ENCODE measurements at regions not wholly inside any gene's neighbourhood (a gene's known extent, or its start where the extent isn't known, plus 50 kb on each side); places are given as distances from the start of the nearest gene placed in this dataset.

DNA sequence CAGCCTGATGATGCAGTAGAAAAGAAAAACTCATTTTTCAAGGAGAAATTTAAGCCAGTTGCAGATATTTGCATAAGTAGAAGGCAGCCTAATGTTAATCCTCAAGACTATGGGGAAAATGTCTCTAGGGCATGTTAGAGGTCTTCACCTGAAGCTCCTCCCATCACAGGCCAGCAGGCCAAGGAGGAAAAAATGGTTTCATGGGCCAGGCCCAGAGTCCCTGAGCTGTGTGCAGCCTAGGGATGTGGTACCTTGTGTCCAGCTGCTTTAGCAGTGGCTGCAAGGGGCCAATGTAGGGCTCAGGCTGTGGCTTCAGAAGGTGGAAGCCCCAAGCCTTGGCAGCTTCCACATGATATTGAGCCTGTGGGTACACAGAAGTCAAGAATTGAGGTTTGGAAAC, 1946.7 kb upstream of the FLRT2 start:
- Histone ChIP-seq H3K4me1 (ENCODE audit: insufficient read depth) (no peaks in the 10 kb centered on the region), H3K27ac (no peak overlapping the region), H3K9me3 (ENCODE audit: low read depth) (no peaks in the 10 kb centered on the region), H3K36me3 (replicated peaks; ENCODE audit: insufficient read depth, low read depth) (no peaks in the 10 kb centered on the region), H4K20me1 (ENCODE audit: insufficient read depth, poor library complexity, severe bottlenecking) (no peaks in the 10 kb centered on the region), H3K9me2 (replicated peaks; ENCODE audit: insufficient read depth) (no peaks in the 10 kb centered on the region), H3K4me3 (no peak overlapping the region), H3K4me2 (no peak overlapping the region), H3K79me2 (no peaks in the 10 kb centered on the region), H2AFZ (no peak overlapping the region), H3K27me3 (no peaks in the 10 kb centered on the region)
- DNase-seq (ENCODE audit: low spot score) = no peak
- TF ChIP-seq EZH2 (IDR thresholded peaks at IDR 0.05; ENCODE audit: borderline replicate concordance) = no peak
- TF ChIP-seq, protein P1, sequence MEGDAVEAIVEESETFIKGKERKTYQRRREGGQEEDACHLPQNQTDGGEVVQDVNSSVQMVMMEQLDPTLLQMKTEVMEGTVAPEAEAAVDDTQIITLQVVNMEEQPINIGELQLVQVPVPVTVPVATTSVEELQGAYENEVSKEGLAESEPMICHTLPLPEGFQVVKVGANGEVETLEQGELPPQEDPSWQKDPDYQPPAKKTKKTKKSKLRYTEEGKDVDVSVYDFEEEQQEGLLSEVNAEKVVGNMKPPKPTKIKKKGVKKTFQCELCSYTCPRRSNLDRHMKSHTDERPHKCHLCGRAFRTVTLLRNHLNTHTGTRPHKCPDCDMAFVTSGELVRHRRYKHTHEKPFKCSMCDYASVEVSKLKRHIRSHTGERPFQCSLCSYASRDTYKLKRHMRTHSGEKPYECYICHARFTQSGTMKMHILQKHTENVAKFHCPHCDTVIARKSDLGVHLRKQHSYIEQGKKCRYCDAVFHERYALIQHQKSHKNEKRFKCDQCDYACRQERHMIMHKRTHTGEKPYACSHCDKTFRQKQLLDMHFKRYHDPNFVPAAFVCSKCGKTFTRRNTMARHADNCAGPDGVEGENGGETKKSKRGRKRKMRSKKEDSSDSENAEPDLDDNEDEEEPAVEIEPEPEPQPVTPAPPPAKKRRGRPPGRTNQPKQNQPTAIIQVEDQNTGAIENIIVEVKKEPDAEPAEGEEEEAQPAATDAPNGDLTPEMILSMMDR (IDR thresholded peaks at IDR 0.05; ENCODE audit: poor library complexity) = no peak
- TF ChIP-seq EZH2phosphoT487 (IDR thresholded peaks at IDR 0.05; ENCODE audit: low read depth, severe bottlenecking, unreplicated experiment) = no peak

DNA sequence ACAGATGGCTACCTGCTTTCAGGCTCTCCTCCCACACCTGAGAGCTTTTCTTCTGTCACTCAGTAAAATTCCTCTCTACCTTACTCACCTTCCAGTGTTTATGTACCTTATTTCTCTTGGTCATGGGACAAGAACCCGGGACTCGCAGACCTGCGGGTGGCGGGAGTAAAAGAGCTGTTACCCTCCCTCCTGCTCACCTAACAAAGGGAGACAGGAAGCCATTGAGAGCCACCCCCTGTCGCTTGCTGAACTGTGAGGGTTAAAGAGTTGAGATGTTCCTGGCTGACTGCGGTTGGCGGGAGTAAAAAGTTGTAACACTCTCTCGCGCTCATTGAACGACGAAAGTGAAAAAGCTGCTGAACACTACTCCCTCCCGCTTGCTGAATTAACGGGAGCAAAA, 1935.1 kb upstream of the FLRT2 start:
- H3K79me2 ChIP-seq = no peaks in the 10 kb centered on the region
- no peaks in the 10 kb centered on the region for H3K27me3 ChIP-seq
- no peak overlapping the region for H2AFZ ChIP-seq
- no peaks in the 10 kb centered on the region for H3K9me3 ChIP-seq (ENCODE audit: low read depth)
- no peak overlapping the region for H3K4me2 ChIP-seq
- no peaks in the 10 kb centered on the region for H4K20me1 ChIP-seq (ENCODE audit: insufficient read depth, poor library complexity, severe bottlenecking)
- H3K36me3 ChIP-seq (replicated peaks; ENCODE audit: insufficient read depth, low read depth) = no peaks in the 10 kb centered on the region
- no peak overlapping the region for H3K4me3 ChIP-seq
- no peak overlapping the region for H3K27ac ChIP-seq
- DNase-seq (ENCODE audit: low spot score) = no peak
- H3K4me1 ChIP-seq (ENCODE audit: insufficient read depth) = no peaks in the 10 kb centered on the region
- no peaks in the 10 kb centered on the region for H3K9me2 ChIP-seq (replicated peaks; ENCODE audit: insufficient read depth)
- WGBS (ENCODE audit: low lambda C conversion rate, missing lambda C conversion rate) = 84% methylated on average over 13 of the region's 13 CpGs
- TF ChIP-seq EZH2 (IDR thresholded peaks at IDR 0.05; ENCODE audit: borderline replicate concordance) (no peak), EZH2phosphoT487 (IDR thresholded peaks at IDR 0.05; ENCODE audit: low read depth, severe bottlenecking, unreplicated experiment) (no peak)
- TF ChIP-seq, protein P1 (IDR thresholded peaks at IDR 0.05; ENCODE audit: poor library complexity) = no peak

DNA sequence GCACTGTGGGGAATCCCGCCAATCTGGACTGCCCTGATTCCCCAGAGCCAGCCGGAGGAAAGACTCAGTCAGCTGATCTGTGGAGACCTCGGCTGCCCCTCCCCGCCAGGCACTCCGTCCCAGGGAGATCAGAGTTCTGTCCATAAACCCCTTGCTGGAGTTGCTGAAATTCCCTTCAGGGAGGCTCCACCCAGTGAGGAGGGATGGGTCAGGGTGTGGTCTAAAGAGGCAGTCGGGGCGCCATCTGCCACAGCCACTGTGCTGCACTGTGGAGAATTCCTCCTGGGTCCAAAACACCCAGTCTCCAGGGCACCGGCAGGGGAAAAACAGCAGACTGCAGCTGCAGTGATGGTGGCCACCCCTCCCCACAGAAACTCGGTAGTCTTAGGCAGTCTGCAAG, 1922.3 kb upstream of the FLRT2 start:
- no peaks in the 10 kb centered on the region for H3K36me3 ChIP-seq (replicated peaks; ENCODE audit: insufficient read depth, low read depth)
- no peak for TF ChIP-seq EZH2 (IDR thresholded peaks at IDR 0.05; ENCODE audit: borderline replicate concordance)
- no peak for TF ChIP-seq EZH2phosphoT487 (IDR thresholded peaks at IDR 0.05; ENCODE audit: low read depth, severe bottlenecking, unreplicated experiment)
- TF ChIP-seq, protein P1 (IDR thresholded peaks at IDR 0.05; ENCODE audit: poor library complexity) = no peak
- no peaks in the 10 kb centered on the region for H3K9me3 ChIP-seq (ENCODE audit: low read depth)
- H3K4me2 ChIP-seq = no peak overlapping the region
- 98% methylated on average over 9 of the region's 9 CpGs for WGBS (ENCODE audit: low lambda C conversion rate, missing lambda C conversion rate)
- H3K79me2 ChIP-seq = no peaks in the 10 kb centered on the region
- no peaks in the 10 kb centered on the region for H4K20me1 ChIP-seq (ENCODE audit: insufficient read depth, poor library complexity, severe bottlenecking)
- no peaks in the 10 kb centered on the region for H3K4me1 ChIP-seq (ENCODE audit: insufficient read depth)
- H3K9me2 ChIP-seq (replicated peaks; ENCODE audit: insufficient read depth) = no peaks in the 10 kb centered on the region
- no peak overlapping the region for H3K27ac ChIP-seq
- no peak overlapping the region for H2AFZ ChIP-seq
- H3K4me3 ChIP-seq = no peak overlapping the region
- DNase-seq (ENCODE audit: low spot score) = no peak
- no peaks in the 10 kb centered on the region for H3K27me3 ChIP-seq

DNA sequence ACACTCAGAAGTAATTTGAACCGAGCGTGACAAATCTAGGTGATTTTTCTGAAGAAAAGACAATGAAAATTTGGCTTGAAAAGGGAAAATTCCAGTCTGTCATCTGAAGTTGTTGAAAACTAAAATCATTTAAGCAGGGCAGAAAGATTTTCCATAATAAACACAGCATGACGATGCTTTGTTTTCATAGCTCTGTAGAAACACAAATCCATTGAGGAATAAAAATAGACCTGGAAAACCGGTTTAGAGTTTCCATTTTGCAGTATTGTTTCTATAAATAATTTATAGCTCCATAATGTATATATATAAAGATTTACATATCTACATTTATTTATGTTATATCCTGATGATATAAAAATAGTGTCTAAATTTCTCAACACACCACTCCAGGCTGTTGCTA, 1918.5 kb upstream of the FLRT2 start:
- DNase-seq (ENCODE audit: low spot score) = no peak
- TF ChIP-seq EZH2 (IDR thresholded peaks at IDR 0.05; ENCODE audit: borderline replicate concordance) (no peak), EZH2phosphoT487 (IDR thresholded peaks at IDR 0.05; ENCODE audit: low read depth, severe bottlenecking, unreplicated experiment) (no peak)
- TF ChIP-seq, protein P1 (IDR thresholded peaks at IDR 0.05; ENCODE audit: poor library complexity) = no peak
- H2AFZ ChIP-seq = no peak overlapping the region
- H3K27me3 ChIP-seq = no peaks in the 10 kb centered on the region
- H3K79me2 ChIP-seq = no peaks in the 10 kb centered on the region
- H3K9me3 ChIP-seq (ENCODE audit: low read depth) = no peaks in the 10 kb centered on the region
- H3K4me1 ChIP-seq (ENCODE audit: insufficient read depth) = no peaks in the 10 kb centered on the region
- H3K36me3 ChIP-seq (replicated peaks; ENCODE audit: insufficient read depth, low read depth) = no peaks in the 10 kb centered on the region
- no peaks in the 10 kb centered on the region for H4K20me1 ChIP-seq (ENCODE audit: insufficient read depth, poor library complexity, severe bottlenecking)
- H3K9me2 ChIP-seq (replicated peaks; ENCODE audit: insufficient read depth) = no peaks in the 10 kb centered on the region
- H3K4me3 ChIP-seq = no peak overlapping the region
- H3K4me2 ChIP-seq = no peak overlapping the region
- no peak overlapping the region for H3K27ac ChIP-seq
- 54% methylated on average over 4 of the region's 4 CpGs for WGBS (ENCODE audit: low lambda C conversion rate, missing lambda C conversion rate)
